HK-2 (cell line): ENCODE measurements at regions not wholly inside any gene's neighbourhood (a gene's known extent, or its start where the extent isn't known, plus 50 kb on each side); places are given as distances from the start of the nearest gene placed in this dataset.

ENCODE experiments used
- DNase-seq: peaks from one replicate; pipeline ENCODE4 v3.0.0-alpha.2; 2018; ENCODE audit not compliant: unreplicated experiment

GRCh38 chr2:5955921-5956320 is 263.7 kb downstream of the SOX11 start:
- no peak for DNase-seq

DNA sequence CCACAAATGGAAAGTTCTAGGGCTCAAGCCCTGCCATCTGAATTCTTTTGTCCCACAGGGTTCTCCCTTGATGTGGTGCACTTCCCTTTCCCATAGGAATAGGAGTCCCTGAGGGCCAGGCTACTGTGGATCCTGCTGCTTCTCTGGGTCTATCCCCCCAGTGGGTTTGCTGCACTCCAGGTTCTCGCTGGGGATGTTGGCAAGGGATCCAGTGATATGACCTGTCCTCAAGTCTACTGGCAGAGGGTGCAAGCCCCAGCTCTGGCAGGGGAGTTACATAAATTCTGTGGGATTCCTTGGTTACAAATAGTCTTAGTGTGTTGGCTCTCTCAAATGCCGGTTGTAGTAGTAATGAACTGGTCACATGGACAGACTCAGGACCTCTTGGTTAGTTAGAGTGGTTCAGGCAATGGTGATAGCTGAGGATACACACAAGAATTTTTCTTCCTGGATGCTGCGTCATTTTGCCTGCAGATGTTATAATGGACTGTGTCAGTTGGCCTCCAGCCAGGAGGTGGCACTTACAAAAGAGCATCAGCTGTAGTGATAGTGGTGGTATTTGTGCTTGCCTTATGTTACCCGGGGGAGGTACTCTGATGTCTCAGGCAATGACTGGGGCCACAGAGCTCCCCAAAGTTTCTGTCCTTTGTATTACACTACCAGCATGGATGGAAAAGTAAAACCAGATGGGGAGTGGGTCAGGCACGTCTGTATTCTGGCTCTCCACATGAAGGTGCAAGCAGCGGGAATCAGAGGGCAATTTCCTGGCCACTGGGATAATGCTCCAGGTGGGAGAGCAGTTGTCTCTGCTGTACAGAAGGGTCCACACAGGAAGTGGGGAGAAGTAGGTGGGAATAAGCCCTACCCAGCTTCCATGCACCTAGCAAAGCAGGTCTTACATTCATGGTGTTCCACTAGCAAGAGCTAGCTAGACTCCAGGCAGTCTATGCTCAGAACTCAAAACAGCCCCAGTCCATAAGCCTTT is 267.9 kb downstream of the SOX11 start:
- DNase-seq: no peak

DNA sequence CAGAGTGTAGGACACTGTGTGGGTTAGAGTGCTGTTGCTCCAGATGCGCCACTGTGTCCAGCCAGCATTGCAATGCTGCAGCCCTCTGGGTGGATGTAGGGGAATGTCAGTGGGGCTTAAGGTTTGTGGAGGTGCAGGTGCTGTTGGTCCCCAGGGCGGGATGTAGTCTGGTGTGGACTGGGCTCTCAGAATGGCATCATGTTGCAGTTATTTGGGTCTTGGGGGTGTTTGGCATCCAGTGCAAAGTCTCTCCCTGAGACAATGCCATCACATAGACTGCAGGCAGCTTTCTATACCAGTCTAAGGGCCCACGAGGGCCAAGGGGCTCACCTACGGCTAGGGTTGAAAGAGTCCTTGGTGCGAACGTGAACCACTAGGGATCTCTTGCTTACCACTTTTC is 275.3 kb downstream of the SOX11 start:
- DNase-seq: no peak

- DNase-seq: no peak
These were observed 277.1 kb downstream of the SOX11 start for GRCh38 chr2:5969303-5969702.

- no peak for DNase-seq
These were observed 278.2 kb downstream of the SOX11 start for GRCh38 chr2:5970347-5970746.

DNA sequence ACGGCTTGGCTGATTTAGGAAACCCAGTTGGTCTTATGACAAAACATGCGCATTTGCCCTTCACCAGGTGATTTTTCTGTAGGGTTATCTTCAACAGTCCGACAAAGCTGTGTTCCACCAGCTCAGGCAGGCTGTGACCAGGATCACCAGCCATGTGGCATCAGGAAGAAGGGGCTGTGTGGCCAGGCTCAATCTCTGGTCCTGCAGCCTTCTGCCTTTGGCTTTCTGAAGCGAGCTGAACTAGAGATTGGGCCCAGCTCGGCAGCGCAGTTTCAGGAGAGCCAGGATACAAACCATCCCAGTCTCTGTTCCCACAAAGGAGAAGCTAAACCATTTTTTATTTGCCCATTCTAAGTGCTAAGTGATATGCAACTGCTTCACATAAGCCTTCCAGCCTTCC is 282.3 kb downstream of the SOX11 start:
- DNase-seq: no peak

- DNase-seq: no peak
These were observed 283.2 kb downstream of the SOX11 start for GRCh38 chr2:5975401-5975800.

DNA sequence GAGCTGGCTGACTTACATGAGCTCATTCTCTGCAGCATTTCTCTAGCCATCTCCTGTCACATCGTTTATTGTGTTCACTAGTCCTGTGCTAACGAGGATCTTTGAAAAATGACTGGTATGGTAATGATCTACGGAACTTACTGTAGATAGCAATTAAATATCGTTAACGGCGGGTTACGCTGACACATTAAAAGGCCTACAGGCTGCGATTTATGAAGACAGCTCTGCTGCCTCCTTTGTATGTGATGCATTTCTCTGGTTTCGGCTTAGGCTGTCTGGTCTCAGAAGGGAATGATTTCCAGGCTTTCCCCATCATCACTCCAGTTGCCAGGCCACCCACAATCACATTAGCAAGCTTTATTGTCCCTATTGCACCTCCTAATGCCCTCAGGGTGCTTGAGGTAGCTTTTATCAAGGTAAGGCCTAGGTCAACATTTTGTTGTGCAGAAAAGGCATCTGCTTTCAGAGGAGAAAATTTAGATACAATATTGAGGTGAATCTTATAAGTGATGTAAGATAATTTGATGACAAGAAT is 284.4 kb downstream of the SOX11 start:
- DNase-seq: no peak

GRCh38 chr2:5977477-5977876 is 285.3 kb downstream of the SOX11 start:
- no peak for DNase-seq

DNA sequence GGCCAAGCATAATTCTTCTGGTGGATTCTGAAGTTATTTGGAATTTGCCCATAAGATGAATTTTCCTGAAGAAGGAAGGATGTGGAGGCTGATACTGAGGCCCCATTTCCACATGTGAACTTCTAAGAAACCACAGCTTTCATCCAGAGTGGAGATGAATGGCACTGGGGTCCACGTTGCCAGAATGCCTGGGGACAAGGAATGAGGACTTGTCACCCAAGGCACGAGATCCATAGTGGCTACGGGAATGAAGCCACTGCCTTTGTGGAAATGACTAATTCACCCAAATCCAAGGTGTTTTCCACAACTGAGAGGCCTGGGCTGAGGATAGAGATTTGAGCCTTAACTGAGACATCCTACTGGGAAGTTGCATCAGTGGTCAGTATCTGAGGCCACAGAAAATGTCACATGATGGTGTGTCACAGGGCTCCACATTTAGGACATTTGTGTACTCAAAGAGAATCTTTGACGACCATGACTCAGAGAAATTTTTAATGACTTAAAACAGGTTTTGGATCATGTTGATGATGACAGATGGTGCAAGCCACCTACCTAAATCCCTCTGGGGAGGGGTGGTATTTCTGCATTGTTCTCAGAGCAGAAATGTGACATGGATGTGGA is 286.1 kb downstream of the SOX11 start:
- no peak for DNase-seq

DNA sequence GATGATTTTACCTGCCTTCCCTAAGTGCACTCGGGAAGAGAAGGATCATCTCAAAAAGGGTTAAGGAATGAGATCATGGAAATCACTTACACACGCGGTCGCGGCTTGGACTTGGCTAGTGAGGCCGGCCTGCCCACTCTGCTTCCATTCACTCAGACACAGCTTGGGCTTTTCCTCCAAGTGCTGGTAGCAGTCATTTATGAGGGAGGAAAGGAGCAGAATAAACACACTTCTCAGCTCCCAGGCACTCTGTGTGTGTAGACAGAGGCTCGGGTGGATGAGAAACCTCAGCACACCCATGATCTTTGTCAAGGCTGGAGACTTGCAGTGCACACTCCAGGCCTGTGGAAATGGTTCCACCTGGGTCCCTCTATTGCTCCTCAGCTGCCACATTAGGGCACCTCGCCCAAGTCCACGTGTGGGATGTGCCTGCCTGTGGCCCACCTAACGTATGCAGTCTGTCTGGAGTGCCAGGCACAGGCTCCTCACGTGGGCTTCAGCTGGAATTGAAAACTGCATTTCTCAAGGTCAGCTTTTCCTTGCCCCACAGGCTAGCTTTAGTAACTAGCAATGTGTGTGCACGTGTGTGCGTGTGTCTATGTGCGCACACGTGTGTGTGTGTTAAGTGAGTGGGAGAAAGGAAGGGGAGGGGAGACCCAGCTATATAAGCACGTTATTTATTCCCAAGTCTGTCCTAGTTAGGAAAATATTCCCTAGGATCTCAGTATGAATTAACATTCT is 288.4 kb downstream of the SOX11 start:
- DNase-seq: no peak

DNA sequence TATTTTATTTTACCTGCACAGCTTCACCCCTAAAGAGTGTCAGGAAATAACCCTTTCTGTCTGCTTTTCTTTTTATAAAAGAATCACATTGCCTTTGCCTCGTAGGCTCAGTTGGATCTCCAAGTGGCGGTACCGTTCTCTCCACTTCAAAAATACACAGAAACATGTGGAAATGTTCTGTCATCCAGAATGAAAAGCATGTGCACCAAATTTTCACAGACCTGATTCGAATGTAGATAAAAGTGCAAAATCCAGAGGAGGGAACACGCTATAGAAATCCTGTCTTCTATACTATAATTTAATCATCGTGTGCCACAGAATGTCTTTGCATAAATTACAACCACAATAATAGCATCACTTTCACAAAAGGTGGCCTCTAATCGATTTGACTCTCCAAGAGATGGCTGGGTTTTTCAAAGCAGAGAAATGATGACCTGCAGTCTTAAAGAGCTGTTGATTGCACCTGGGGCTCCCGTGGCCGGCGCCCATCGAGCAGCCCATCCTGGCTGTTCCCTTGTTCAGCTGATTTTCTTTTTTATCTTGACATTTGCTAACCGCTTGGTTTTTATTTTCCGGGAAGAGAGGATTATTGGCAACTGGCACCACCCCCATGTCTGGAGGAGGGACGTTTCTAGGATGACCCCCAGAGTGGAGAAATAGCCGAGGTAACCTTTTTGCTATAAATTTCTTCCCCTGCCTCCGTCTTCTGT is 290.2 kb downstream of the SOX11 start:
- DNase-seq: no peak

DNA sequence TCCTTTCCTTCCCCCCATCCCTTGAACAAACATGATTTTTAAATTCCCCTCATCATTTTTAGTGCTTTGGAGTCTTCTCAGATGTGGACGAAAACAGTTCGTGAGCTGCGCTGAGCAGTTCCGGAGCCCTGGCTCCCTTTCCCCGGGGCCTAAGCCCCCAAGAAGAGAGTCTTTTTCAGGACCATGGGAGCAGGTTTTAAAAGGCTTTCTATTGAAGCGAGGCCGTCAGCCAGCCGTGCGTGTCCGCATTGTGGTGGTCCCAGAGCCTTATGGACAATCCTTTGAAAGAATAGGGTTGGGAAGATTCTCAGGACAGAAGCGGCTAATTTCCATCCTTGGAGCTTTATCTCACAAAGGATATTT is 290.7 kb downstream of the SOX11 start:
- no peak for DNase-seq

DNA sequence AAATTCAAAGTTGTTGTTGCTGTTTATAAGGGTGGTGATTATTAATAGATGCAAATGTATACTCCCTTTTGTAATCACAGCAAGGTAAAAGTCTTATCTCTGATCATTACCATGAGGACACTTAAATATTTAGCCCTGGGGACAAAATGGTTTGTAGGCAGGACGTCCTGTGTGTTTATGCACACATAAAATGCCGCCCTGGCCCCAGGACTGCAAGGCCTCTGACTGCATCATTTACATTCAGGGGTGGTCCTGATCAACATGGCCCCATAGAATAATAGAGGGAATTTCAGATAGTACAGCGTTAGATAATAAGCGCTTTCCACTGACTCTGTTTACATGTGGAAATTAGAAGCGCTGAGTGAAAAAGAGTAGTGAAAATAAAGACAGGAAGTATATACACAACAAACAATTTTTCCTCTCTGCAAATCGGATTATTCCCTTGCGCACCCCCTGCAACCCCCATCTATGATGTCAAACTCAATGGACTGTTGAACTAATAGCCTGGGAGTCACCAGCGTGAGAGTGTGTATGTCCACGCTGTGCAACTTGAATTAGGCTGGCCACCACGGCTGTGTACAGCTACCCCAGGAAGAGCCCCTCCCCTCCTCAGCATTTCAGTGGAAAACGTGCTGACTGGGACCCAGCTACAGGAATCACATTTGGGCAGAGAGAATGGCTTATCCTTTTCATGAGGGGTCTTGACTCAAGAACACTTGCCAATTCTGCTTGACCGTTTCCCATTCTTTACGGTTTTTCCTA is 291.5 kb downstream of the SOX11 start:
- no peak for DNase-seq

DNA sequence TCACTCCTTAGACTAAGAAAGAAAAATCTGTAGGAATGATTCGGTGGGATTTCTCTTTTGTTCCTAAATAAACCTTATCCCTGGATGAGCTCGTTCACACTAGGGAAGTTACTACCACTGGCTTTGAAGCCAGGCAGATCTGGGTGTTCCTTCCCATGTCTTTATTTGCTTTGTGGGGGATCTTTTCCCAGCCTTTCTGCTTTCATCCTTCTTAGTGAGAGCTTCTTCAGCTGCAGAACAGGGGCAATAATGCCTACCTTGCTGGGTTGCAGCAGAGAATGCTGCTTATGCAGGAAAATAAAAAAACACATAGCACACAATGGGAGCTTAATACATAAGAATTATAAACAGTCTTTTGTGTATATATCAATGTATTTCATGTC is 292.1 kb downstream of the SOX11 start:
- DNase-seq: no peak

- no peak for DNase-seq
These were observed 292.8 kb downstream of the SOX11 start for GRCh38 chr2:5984946-5985345.

GRCh38 chr2:5985536-5986385 is 293.6 kb downstream of the SOX11 start:
- DNase-seq: no peak

- DNase-seq: no peak
These were observed 294.9 kb downstream of the SOX11 start for GRCh38 chr2:5986801-5987787.

- DNase-seq: no peak
These were observed 295.9 kb downstream of the SOX11 start for GRCh38 chr2:5988120-5988519.
